ENCODE measurements at regions not wholly inside any gene's neighbourhood (a gene's known extent, or its start where the extent isn't known, plus 50 kb on each side); places are given as distances from the start of the nearest gene placed in this dataset.
"Not testable (repeated sequence)": the region's sequence is repeated elsewhere in the genome, so short reads cannot be mapped to it uniquely, and the experiment has no call there.

DNA sequence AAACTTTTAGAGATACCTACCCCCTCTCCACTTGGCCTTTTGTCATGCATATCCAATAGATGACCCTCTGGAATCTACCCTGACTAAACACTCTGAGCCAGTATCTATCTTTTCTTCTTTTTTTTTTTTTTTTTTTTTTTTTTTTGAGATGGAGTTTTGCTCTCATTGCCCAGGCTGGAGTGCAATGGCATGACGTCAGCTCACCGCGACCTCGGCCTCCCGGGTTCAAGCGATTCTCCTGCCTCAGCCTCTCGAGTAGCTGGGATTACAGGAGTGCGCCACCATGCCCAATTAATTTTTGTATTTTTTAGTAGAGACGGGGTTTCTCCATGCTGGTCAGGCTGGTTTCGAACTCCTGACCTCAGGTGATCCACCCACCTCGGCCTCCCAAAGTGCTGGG, 50.8 kb upstream of the GRIN2B start:
- DNase-seq (ENCODE audit: low spot score), result not testable (repeated sequence)

- DNase-seq (ENCODE audit: low spot score), result no peak
Measured at GRCh38 chr12:14043776-14044175, 62.4 kb upstream of the GRIN2B start.

GRCh38 chr12:14048941-14049545, 67.6 kb upstream of the GRIN2B start:
- no peak for DNase-seq (ENCODE audit: low spot score)

GRCh38 chr12:14057895-14058294, 76.5 kb upstream of the GRIN2B start:
- DNase-seq (ENCODE audit: low spot score), result no peak

- no peak for DNase-seq (ENCODE audit: low spot score)
Measured at GRCh38 chr12:14058717-14059116, 77.3 kb upstream of the GRIN2B start.

DNA sequence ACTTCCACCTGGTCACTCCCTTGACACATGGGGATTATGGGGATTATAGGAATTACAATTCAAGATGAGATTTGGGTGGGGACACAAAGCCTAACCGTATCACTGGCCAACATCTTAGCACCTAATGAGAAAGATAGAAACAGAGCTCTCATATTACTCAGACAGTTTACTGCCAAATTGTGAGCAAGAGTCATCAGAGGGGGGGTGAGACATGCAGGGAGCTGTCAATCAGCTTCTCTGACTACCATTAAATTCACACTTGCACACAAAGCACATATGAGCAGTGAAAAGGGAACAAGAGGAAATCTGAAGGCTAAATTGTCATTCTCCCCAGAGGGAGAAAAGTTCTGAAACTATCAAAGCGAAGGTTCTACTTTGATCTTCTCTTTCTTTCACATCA, 78.1 kb upstream of the GRIN2B start:
- no peak for DNase-seq (ENCODE audit: low spot score)

DNA sequence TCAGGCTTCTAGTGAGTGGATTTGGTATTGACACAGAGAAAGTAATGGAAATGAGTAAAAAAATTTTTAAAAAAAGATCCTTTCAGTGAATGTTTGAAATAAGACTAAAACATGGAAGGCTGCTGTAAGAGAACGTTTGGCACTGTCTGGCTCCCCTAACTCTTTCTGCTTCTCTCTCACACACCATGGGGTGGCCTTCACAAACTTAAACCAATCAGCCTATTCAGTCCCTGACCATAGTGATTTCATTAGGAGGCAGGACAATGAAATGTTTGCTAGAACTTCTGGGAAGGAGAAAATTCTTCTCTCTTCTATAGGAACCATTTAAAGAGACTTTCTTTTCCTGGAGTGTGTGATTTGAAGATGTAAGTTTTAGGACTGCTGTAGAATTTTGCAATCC, 84.2 kb upstream of the GRIN2B start:
- no peak for DNase-seq (ENCODE audit: low spot score)

DNA sequence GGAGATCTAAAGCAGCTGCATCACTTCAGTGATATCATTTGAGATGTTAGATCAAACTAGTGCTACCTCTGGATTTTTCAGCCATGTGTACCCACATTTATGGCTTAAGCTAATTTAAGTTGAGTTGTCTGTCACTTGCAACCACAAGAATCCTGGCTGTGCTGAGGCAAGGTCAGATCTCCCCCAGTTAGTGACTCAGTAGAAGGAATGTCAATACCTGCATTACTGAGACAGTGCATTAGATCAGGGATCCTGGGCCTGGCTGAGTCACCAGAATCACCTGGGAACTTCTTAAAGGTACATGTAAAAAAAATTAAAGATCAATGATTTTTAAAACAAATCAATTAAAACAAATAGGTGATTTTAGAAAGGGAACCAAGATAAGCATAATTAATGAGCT, 84.6 kb upstream of the GRIN2B start:
- peak; percentile 47 for DNase-seq (ENCODE audit: low spot score)

DNA sequence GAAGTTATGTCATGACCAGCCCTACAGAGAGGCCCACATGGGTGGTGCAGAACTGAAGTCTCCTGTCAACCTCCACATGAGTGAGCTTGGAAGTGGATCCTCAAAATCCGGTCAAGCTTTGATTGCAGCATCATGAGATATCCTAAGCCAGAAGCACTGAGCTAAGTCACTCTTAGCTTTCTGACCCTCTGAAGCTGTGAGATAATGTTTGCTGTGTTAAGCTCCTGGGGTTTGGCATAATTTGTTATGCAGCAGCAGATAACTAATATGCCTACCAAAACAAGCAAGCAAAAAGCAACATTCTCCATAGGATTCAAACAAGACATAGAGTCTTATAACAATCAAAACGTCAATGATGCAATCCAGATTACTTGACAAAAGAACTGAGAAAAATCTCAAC, 87.6 kb upstream of the GRIN2B start:
- DNase-seq (ENCODE audit: low spot score), result no peak

DNA sequence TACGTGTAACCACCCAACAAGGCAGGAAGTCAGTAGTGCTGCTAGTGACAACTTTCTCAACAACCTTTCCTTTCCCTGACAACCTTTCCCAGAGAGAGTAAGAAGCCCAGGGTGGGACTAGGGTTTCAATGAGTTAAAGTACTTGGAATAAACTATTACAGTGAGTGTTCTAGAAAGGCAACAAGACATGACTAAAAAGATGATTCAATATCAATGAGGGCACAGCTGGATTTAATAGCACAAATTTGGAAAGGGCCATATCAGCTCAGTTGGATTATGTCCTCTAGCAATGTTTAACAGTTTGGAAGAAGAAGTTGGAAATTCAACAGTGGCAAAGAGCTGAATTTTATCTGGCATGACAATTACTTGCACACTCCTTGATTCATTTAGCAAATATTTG, 90.4 kb upstream of the GRIN2B start:
- no peak for DNase-seq (ENCODE audit: low spot score)

DNA sequence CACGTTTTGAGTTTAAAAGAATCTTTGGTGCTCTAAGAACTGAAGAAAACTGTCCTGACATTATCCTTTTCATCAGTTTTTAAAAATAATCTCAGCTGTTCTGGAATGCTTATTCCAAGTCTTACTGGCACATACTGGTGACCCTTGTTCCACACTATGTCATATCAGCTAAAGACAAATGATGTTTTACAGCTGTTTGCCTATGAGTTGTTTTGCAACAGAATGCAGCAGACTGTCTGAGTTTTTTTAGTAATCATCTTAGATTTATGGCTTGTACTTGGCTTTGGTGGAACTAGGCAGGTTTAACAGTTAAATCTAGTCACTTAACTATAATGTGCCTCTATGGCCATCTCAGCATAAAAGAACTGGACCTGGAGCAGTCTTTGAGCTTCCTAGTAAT, 91.6 kb upstream of the GRIN2B start:
- DNase-seq (ENCODE audit: low spot score), result no peak

DNA sequence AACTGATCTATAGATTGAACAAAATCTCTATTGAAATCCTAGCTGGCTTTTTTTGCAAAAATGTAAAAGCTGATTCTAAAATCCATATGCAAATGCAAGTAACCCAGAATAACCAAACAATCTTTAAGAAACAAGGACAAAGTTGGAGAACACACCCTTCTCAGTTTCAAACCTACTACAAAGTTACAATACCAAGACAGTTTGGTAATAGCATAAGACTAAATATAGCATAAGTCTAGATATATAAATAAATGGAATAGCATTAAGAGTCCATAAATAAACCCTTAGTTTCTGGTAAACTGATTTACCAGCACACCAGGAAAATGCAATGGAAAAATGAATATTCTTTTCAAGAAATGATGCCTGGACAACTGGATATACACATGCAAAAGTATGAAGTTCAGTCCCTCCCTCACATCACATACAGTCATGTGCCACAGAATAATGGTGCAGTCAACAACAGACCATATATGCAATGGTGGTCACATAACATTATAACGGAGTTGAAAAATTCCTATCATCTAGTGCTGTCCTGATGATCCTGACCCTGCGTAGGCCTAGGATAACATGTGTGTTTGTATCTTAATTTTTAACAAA, 94.5 kb upstream of the GRIN2B start:
- DNase-seq (ENCODE audit: low spot score), result no peak

DNA sequence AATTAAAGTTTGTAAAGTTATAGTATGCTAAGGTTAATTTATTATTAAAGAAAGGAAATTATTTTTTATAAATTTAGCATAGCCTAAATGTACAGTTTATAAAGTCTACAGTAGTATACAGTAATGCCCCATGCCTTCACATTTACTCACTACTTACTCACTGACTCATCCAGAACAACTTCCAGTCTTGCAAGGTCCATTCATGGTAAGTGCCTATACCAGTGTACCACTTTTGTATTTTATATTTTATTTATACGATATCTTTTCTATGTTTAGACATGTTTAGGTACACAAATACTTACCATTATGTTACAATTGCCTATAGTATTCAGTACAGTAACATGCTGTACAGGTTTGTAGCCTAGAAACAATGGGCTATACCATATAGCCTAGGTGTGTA, 95.1 kb upstream of the GRIN2B start:
- DNase-seq (ENCODE audit: low spot score), result no peak

- DNase-seq (ENCODE audit: low spot score), result no peak
Measured at GRCh38 chr12:14086838-14087237, 105.4 kb upstream of the GRIN2B start.

DNA sequence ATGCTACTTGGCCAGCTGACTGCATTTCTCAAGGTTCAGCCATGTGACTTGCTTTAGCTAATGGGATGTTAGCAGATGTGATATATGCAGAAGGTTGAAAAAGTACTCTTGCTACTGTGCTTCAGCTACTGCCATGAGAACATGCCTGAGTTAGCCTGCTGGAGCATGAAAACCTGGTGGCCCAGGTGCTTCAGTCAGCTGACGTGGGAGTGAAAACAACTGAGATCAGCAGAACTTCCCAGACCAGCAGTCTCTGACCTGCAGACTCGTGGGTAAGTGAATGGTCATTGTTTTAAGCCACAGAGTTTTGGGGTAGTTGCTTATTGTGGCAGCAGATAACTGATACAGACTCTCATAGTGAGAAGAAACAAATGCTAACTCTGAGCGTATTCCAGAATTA, 118.6 kb upstream of the GRIN2B start:
- no peak for DNase-seq (ENCODE audit: low spot score)

- not testable (repeated sequence) for DNase-seq (ENCODE audit: low spot score)
Measured at GRCh38 chr12:14101556-14101955, 120.2 kb upstream of the GRIN2B start.

DNA sequence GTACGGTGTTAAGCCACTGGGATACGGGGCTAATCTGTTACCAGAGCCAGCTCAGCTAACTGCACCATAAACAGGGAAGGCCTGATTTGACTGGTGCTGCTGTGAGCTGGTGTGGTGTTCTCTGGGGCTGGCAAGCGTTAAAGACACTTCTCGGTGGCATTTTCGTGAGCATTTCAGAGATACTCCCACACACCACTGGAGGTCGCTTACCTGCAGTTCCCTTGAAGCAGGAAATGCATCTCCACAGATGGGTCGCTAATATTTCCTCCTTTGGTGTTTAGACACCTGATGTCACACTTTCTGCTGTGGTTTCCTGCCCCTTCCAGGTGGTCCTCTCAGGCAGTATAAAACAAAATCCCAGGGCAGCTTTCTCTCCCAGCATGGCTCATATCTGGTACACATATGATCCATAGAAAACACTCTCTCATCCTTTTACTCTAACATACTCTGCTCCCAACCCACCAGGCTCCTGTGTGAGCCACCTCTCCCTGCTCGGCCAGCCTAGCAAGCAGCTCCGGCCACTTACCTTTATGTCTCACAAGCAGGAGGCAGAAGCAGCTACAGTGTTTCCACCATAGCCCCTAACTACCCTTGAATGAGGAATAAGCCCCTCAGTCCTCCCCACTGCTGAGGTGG, 129.9 kb upstream of the GRIN2B start:
- peak; percentile 35 for DNase-seq (ENCODE audit: low spot score)

DNA sequence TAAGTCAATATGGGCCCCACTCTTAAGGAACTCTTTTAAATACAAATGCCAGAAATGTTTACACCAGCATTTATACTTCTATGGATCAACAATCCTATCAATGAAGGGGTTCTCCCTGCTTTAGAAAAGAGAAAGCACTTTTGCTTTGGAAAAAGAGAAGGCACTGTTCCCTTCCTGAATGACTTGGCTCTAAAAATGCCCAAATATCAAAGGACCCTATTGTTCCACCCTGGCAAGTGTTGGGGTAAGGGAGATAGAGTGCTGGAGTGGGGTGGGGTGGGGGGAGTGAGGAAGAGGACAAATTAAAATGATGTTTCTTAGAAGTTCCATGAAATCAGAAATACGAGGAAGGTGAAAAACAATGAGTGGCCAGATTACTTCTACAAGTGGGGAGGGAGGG, 131.6 kb upstream of the GRIN2B start:
- DNase-seq (ENCODE audit: low spot score), result no peak

GRCh38 chr12:14126692-14127091, 145.3 kb upstream of the GRIN2B start:
- DNase-seq (ENCODE audit: low spot score), result peak; percentile 61

DNA sequence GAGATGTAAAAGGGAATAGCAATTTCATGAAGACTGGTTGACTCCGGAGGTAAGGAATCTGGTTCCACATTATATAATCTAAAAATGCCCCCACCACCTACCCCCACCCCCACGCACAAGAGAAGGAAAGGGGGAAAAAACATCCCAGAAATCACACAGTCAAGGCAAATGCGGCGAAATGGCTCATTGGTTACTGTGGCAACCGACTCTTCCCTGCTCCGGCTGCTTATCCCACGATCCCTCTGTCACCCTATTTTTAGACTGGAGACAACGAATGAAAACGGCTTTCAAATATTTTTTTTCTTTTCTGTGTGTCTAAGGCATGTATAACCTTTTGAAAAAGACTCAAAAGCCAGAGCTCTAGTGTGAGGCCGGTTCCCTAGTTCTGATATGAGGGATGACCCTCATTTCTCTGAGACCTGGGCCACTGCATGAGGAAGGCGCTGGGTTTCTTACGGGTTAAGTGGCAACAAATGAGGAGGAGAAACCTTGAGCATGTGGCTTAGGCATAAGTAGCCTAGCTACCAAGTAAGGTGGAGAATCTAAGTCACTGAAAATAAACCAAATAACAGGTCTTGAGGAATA, 148.3 kb upstream of the GRIN2B start:
- no peak for DNase-seq (ENCODE audit: low spot score)

DNA sequence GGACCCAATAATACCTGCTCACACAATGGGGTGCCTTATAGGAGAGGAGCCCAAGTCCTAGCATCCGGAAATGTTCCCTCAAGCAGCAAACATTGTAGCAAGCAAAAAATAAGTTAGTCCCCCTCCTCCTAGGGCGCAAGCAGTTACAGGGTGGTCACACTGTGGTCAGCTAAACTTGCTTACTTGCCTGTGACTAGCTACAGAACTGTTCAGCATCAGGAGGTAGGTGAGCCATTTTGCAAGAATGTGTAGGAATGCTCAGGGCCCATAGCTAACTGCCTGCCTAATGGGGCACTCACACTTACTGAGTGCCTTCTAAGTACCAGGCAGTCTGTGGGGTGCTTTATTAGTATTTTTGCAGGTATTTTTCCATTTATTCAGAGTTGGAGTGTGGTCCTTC, 154.6 kb upstream of the GRIN2B start:
- DNase-seq (ENCODE audit: low spot score), result no peak

DNA sequence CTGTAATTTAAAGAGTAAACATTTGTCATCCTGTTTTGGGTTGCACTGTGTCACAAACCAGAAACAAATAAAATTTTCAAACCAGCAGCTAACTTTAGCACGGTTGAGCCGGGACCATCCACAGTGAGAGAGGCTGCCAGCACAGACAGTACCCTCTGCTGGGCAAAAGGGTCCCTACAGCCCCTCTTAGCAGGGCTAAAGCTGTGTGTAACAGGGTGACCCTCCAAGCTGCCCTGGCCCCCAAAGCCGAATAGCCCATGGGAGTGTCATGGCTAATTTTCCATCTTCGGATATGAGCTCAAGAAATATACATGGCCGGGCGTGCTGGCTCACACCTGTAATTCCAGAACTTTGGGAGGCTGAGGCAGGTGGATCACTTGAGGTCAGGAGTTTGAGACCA, 157.1 kb upstream of the GRIN2B start:
- DNase-seq (ENCODE audit: low spot score), result no peak

DNA sequence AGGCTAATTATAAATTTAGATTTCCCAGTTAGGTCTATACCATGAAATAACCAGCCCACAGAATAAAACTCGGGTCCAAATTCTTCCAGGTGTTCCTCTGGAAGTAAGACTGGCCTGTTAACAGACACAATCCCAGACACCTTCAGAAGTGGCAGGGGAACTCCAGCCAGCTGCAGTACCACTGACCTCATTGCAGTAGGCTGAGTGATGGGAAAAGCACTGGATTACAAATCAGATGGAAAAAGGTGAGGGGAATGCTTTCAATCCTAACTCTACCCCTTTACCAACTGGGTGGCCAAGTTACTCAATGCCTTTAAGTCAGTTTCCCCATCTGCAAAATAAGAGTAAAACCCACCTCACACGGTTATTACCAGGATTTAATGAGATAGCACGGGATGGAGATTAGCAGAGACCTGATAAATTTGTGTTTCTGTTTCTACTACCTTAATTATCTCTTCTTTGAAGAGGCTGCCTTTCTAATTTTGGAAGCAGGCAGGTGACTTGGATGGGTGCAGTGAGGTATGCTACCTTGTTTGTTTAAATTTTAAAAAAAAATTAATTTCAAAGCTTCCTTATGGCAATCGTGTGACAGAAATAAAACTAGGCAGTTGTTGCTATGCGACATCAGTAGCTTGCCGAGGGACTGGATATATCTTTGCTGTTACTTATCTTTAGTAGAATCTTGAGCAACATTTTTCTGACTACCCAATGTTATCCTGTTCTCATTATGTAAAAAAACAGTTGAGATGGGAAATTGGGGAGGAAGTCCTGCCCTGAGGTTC, 167.3 kb upstream of the GRIN2B start:
- DNase-seq (ENCODE audit: low spot score), result no peak

Data from SW480 (cell line).